ENCODE measurements at regions not wholly inside any gene's neighbourhood (a gene's known extent, or its start where the extent isn't known, plus 50 kb on each side); places are given as distances from the start of the nearest gene placed in this dataset.

DNA sequence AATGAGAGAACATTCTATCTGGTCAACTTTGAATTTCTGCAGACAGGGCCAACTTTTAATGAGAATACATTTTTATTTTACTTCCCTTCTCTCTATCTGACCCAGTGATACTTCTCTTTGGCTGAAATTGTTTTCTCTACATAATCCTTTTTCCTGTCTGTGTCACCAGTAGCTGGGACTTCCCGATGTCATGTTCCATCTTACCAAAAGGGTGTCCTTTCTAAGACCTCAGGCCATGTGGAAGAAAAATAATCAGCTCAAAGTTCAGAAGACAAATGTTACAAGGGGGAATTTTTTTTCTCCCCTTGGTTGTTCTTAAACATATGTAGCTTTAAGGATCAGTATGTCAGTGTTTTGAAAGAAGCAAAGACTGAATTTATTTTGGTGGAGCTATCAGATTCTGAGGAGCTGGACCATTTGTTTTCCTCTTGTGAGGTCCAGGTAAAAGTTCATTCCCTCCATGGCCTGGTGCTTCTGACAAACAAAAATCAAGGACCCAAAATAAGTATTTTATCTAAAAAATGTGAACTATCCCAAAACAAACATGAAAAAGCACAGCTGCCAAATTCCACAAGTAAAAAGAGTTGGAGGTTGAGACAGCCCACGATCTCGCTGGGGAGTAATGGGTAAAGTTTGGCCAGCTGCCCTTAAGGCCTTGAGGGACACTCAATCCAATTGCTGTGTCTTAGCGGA, 859.4 kb upstream of the NR2F2 start:
- H3K4ac ChIP-seq (replicated peaks; ENCODE audit: insufficient read length, low read depth, low read length): no peak overlapping the region
- H3K23ac ChIP-seq (ENCODE audit: insufficient read length): no peak overlapping the region
- no peak overlapping the region for H2BK120ac ChIP-seq (replicated peaks; ENCODE audit: low read depth, low read length)
- no peaks in the 10 kb centered on the region for H4K20me1 ChIP-seq (replicated peaks in 1 of 2; ENCODE audit: control insufficient read depth in 1 of 2, insufficient read depth in 2 of 2, low read length in 2 of 2)
- H3K79me2 ChIP-seq (ENCODE audit: control insufficient read depth in 1 of 2, insufficient read depth in 2 of 2, low read length in 2 of 2): no peaks in the 10 kb centered on the region
- no peak overlapping the region for H2BK12ac ChIP-seq (ENCODE audit: low read depth, low read length)
- no peaks in the 10 kb centered on the region for H3K9me3 ChIP-seq (ENCODE audit: insufficient read depth in 2 of 2, low read depth in 1 of 2, low read length in 1 of 2)
- DNase-seq (ENCODE audit: low read depth in 1 of 2, low spot score in 2 of 2) (no peak), FAIRE-seq (no peak)
- CTCF ChIA-PET (ENCODE audit: partially characterized antibody): interaction anchor here (0.8 to 1.6 kb wide), 3 partner anchors 15 to 889 kb away, joined by 3 to 6 read pairs (median 5); no protein-coding TSS in a partner anchor
- H3K18ac ChIP-seq (ENCODE audit: extremely low read depth, low read length): no peak overlapping the region
- POLR2A ChIA-PET (ENCODE audit: partially characterized antibody): no interaction called here
- H3K4me1 ChIP-seq (replicated peaks in 1 of 4; ENCODE audit: control insufficient read depth in 3 of 4, insufficient read depth in 4 of 4, low read length in 3 of 4): no peaks in the 10 kb centered on the region
- H2AFZ ChIP-seq (ENCODE audit: low read length): no peak overlapping the region
- H3K56ac ChIP-seq (replicated peaks; ENCODE audit: insufficient read length, low read depth, low read length): no peak overlapping the region
- TF ChIP-seq TAF7 (optimal IDR thresholded peaks at IDR 0.05; ENCODE audit: borderline replicate concordance, low read depth, low read length) (no peak), SUZ12 (IDR thresholded peaks at IDR 0.05; ENCODE audit: low read length) (no peak), EGR1 (IDR thresholded peaks at IDR 0.05; ENCODE audit: borderline replicate concordance, low read depth, low read length) (no peak), HDAC2 (IDR thresholded peaks at IDR 0.05; ENCODE audit: borderline replicate concordance in 1 of 2, low read depth in 2 of 2, low read length in 2 of 2) (no peak), NRF1 (IDR thresholded peaks at IDR 0.05; ENCODE audit: low read depth, low read length) (no peak), BACH1 (IDR thresholded peaks at IDR 0.05; ENCODE audit: low read length) (no peak), SRF (IDR thresholded peaks at IDR 0.05; ENCODE audit: low read depth, low read length) (no peak), BCL11A (IDR thresholded peaks at IDR 0.05; ENCODE audit: low read depth in 2 of 2, low read length in 2 of 2) (no peak), GABPA (IDR thresholded peaks at IDR 0.05; ENCODE audit: borderline replicate concordance, insufficient read depth, low read length) (no peak), EP300 (IDR thresholded peaks at IDR 0.05; ENCODE audit: borderline replicate concordance in 1 of 2, low read depth in 2 of 2, low read length in 2 of 2) (no peak), TAF1 (IDR thresholded peaks at IDR 0.05; ENCODE audit: low read depth, low read length) (no peak), CEBPB (IDR thresholded peaks at IDR 0.05; ENCODE audit: low read depth, low read length) (no peak), KDM5A (IDR thresholded peaks at IDR 0.05; ENCODE audit: low read length) (no peak), HDAC6 (IDR thresholded peaks at IDR 0.05; ENCODE audit: low read depth, low read length) (no peak)
- no peak overlapping the region for H3K4me2 ChIP-seq (ENCODE audit: insufficient read depth in 1 of 2, low read depth in 2 of 2, low read length in 2 of 2)
- no peak overlapping the region for H3K9ac ChIP-seq (replicated peaks in 1 of 4; ENCODE audit: extremely low read depth in 1 of 4, low read depth in 3 of 4, low read length in 3 of 4)
- H2BK15ac ChIP-seq (ENCODE audit: low read length): no peak overlapping the region
- no peak overlapping the region for H4K91ac ChIP-seq (replicated peaks; ENCODE audit: insufficient read length, low read length)
- 97% methylated on average over 4 of the region's 4 CpGs; no CpG with 5 or more reads in 1 of the 2 experiments for WGBS, 2 experiments (ENCODE audit: extremely low coverage in 1 of 2, insufficient coverage in 1 of 2, insufficient read length in 1 of 2, insufficient replicate concordance in 2 of 2, low coverage in 1 of 2, low lambda C conversion rate in 2 of 2, missing lambda C conversion rate in 1 of 2)
- H4K8ac ChIP-seq (ENCODE audit: extremely low read depth, insufficient read depth, low read length): no peak overlapping the region
- H3K79me1 ChIP-seq (ENCODE audit: low read depth, low read length): no peaks in the 10 kb centered on the region
- H3K36me3 ChIP-seq (ENCODE audit: control insufficient read depth in 2 of 4, insufficient read depth in 4 of 4, low read length in 3 of 4): no peaks in the 10 kb centered on the region
- H2BK5ac ChIP-seq (ENCODE audit: low read depth, low read length): no peak overlapping the region
- no peak overlapping the region for H3K14ac ChIP-seq (ENCODE audit: insufficient read length)
- H3K23me2 ChIP-seq (ENCODE audit: low read depth, low read length): no peaks in the 10 kb centered on the region
- H2AK5ac ChIP-seq (ENCODE audit: low read depth, low read length): no peak overlapping the region
- no peak overlapping the region for H2BK20ac ChIP-seq (ENCODE audit: low read length)
- no peak overlapping the region for H3K27ac ChIP-seq (ENCODE audit: low read depth, low read length)
- H3K27me3 ChIP-seq (replicated peaks in 1 of 4; ENCODE audit: control insufficient read depth in 3 of 4, extremely low read depth in 1 of 4, insufficient read depth in 3 of 4, low read length in 3 of 4): no peaks in the 10 kb centered on the region
- H4K5ac ChIP-seq (ENCODE audit: insufficient read length, low read depth, low read length): no peak overlapping the region
- H3K4me3 ChIP-seq (ENCODE audit: extremely low read depth in 1 of 4, insufficient read depth in 2 of 4, low read depth in 3 of 4, low read length in 4 of 4): no peak overlapping the region

Data from H1 (cell line).